ENCODE measurements at regions not wholly inside any gene's neighbourhood (a gene's known extent, or its start where the extent isn't known, plus 50 kb on each side); places are given as distances from the start of the nearest gene placed in this dataset.
A peak's percentile ranks its signal among the peaks of the same experiment; 100 is the strongest.

GRCh38 chr4:153062652-153063168, 126.6 kb downstream of the FHDC1 start:
- H3K4me3 ChIP-seq (ENCODE audit: low read depth, low read length): no peak overlapping the region
- no peaks in the 10 kb centered on the region for H3K36me3 ChIP-seq (ENCODE audit: control insufficient read depth, insufficient read depth, low read length)
- H3K9me3 ChIP-seq (ENCODE audit: control insufficient read depth, insufficient read depth, low read length): no peaks in the 10 kb centered on the region
- H3K4me1 ChIP-seq (ENCODE audit: control insufficient read depth, insufficient read depth, low read length): peaks cover 13% of the 10 kb centered on the region; the same call in 1 of the 2 replicates
- H3K27ac ChIP-seq (ENCODE audit: low read depth, low read length): no peak overlapping the region
- no peaks in the 10 kb centered on the region for H3K27me3 ChIP-seq (ENCODE audit: control insufficient read depth, insufficient read depth, low read length)
- no peak overlapping the region for H3K9ac ChIP-seq (ENCODE audit: low read depth, low read length)

- Histone ChIP-seq H3K9me3 (ENCODE audit: control insufficient read depth, insufficient read depth, low read length) (no peaks in the 10 kb centered on the region), H3K9ac (ENCODE audit: low read depth, low read length) (no peak overlapping the region), H3K36me3 (ENCODE audit: control insufficient read depth, insufficient read depth, low read length) (no peaks in the 10 kb centered on the region), H3K27me3 (ENCODE audit: control insufficient read depth, insufficient read depth, low read length) (no peaks in the 10 kb centered on the region), H3K4me3 (ENCODE audit: low read depth, low read length) (no peak overlapping the region), H3K4me1 (ENCODE audit: control insufficient read depth, insufficient read depth, low read length) (peaks cover 13% of the 10 kb centered on the region; the same call in 1 of the 2 replicates), H3K27ac (ENCODE audit: low read depth, low read length) (no peak overlapping the region)
These were observed 127.4 kb downstream of the FHDC1 start for GRCh38 chr4:153063490-153063889.

GRCh38 chr4:153064571-153064970, 128.4 kb downstream of the FHDC1 start:
- no peak overlapping the region for H3K27ac ChIP-seq (ENCODE audit: low read depth, low read length)
- no peak overlapping the region for H3K4me3 ChIP-seq (ENCODE audit: low read depth, low read length)
- H3K9me3 ChIP-seq (ENCODE audit: control insufficient read depth, insufficient read depth, low read length): no peaks in the 10 kb centered on the region
- H3K9ac ChIP-seq (ENCODE audit: low read depth, low read length): no peak overlapping the region
- H3K4me1 ChIP-seq (ENCODE audit: control insufficient read depth, insufficient read depth, low read length): peaks cover 13% of the 10 kb centered on the region; the same call in 1 of the 2 replicates
- no peaks in the 10 kb centered on the region for H3K27me3 ChIP-seq (ENCODE audit: control insufficient read depth, insufficient read depth, low read length)
- H3K36me3 ChIP-seq (ENCODE audit: control insufficient read depth, insufficient read depth, low read length): no peaks in the 10 kb centered on the region

GRCh38 chr4:153065276-153065675, 129.2 kb downstream of the FHDC1 start:
- H3K4me3 ChIP-seq (ENCODE audit: low read depth, low read length): no peak overlapping the region
- no peak overlapping the region for H3K27ac ChIP-seq (ENCODE audit: low read depth, low read length)
- H3K4me1 ChIP-seq (ENCODE audit: control insufficient read depth, insufficient read depth, low read length): peaks cover 13% of the 10 kb centered on the region; the same call in 1 of the 2 replicates
- H3K27me3 ChIP-seq (ENCODE audit: control insufficient read depth, insufficient read depth, low read length): no peaks in the 10 kb centered on the region
- no peak overlapping the region for H3K9ac ChIP-seq (ENCODE audit: low read depth, low read length)
- no peaks in the 10 kb centered on the region for H3K9me3 ChIP-seq (ENCODE audit: control insufficient read depth, insufficient read depth, low read length)
- H3K36me3 ChIP-seq (ENCODE audit: control insufficient read depth, insufficient read depth, low read length): no peaks in the 10 kb centered on the region

GRCh38 chr4:153067376-153067775, 131.3 kb downstream of the FHDC1 start:
- Histone ChIP-seq H3K9me3 (ENCODE audit: control insufficient read depth, insufficient read depth, low read length) (no peaks in the 10 kb centered on the region), H3K27ac (ENCODE audit: low read depth, low read length) (peak overlapping the region; percentile 58), H3K4me1 (ENCODE audit: control insufficient read depth, insufficient read depth, low read length) (peaks cover 18% of the 10 kb centered on the region), H3K4me3 (ENCODE audit: low read depth, low read length) (no peak overlapping the region), H3K36me3 (ENCODE audit: control insufficient read depth, insufficient read depth, low read length) (no peaks in the 10 kb centered on the region), H3K27me3 (ENCODE audit: control insufficient read depth, insufficient read depth, low read length) (no peaks in the 10 kb centered on the region), H3K9ac (ENCODE audit: low read depth, low read length) (no peak overlapping the region)

- H3K27ac ChIP-seq (ENCODE audit: low read depth, low read length): no peak overlapping the region
- no peaks in the 10 kb centered on the region for H3K27me3 ChIP-seq (ENCODE audit: control insufficient read depth, insufficient read depth, low read length)
- H3K36me3 ChIP-seq (ENCODE audit: control insufficient read depth, insufficient read depth, low read length): no peaks in the 10 kb centered on the region
These were observed 132.6 kb downstream of the FHDC1 start for GRCh38 chr4:153068751-153069150.

GRCh38 chr4:153071958-153072598, 132.2 kb upstream of the TRIM2 start:
- H3K36me3 ChIP-seq (ENCODE audit: control insufficient read depth, insufficient read depth, low read length): no peaks in the 10 kb centered on the region
- no peaks in the 10 kb centered on the region for H3K27me3 ChIP-seq (ENCODE audit: control insufficient read depth, insufficient read depth, low read length)
- no peak overlapping the region for H3K4me3 ChIP-seq (ENCODE audit: low read depth, low read length)
- no peaks in the 10 kb centered on the region for H3K9me3 ChIP-seq (ENCODE audit: control insufficient read depth, insufficient read depth, low read length)
- H3K27ac ChIP-seq (ENCODE audit: low read depth, low read length): no peak overlapping the region
- H3K4me1 ChIP-seq (ENCODE audit: control insufficient read depth, insufficient read depth, low read length): peaks cover 18% of the 10 kb centered on the region
- H3K9ac ChIP-seq (ENCODE audit: low read depth, low read length): no peak overlapping the region

More at GRCh38 chr4:153068751-153069150, 132.6 kb downstream of the FHDC1 start:
- no peak overlapping the region for H3K9ac ChIP-seq (ENCODE audit: low read depth, low read length)
- no peak overlapping the region for H3K4me3 ChIP-seq (ENCODE audit: low read depth, low read length)
- no peaks in the 10 kb centered on the region for H3K9me3 ChIP-seq (ENCODE audit: control insufficient read depth, insufficient read depth, low read length)
- peaks cover 26% of the 10 kb centered on the region for H3K4me1 ChIP-seq (ENCODE audit: control insufficient read depth, insufficient read depth, low read length)

- H3K27ac ChIP-seq (ENCODE audit: low read depth, low read length): no peak overlapping the region
- no peaks in the 10 kb centered on the region for H3K27me3 ChIP-seq (ENCODE audit: control insufficient read depth, insufficient read depth, low read length)
- no peak overlapping the region for H3K4me3 ChIP-seq (ENCODE audit: low read depth, low read length)
- no peaks in the 10 kb centered on the region for H3K9me3 ChIP-seq (ENCODE audit: control insufficient read depth, insufficient read depth, low read length)
- H3K9ac ChIP-seq (ENCODE audit: low read depth, low read length): no peak overlapping the region
- H3K36me3 ChIP-seq (ENCODE audit: control insufficient read depth, insufficient read depth, low read length): no peaks in the 10 kb centered on the region
- peaks cover 12% of the 10 kb centered on the region for H3K4me1 ChIP-seq (ENCODE audit: control insufficient read depth, insufficient read depth, low read length)
These were observed 131.6 kb upstream of the TRIM2 start for GRCh38 chr4:153072661-153073060.

GRCh38 chr4:153074486-153074885, 129.8 kb upstream of the TRIM2 start:
- Histone ChIP-seq H3K27me3 (ENCODE audit: control insufficient read depth, insufficient read depth, low read length) (no peaks in the 10 kb centered on the region), H3K27ac (ENCODE audit: low read depth, low read length) (no peak overlapping the region), H3K9ac (ENCODE audit: low read depth, low read length) (no peak overlapping the region), H3K4me3 (ENCODE audit: low read depth, low read length) (no peak overlapping the region), H3K9me3 (ENCODE audit: control insufficient read depth, insufficient read depth, low read length) (no peaks in the 10 kb centered on the region), H3K36me3 (ENCODE audit: control insufficient read depth, insufficient read depth, low read length) (no peaks in the 10 kb centered on the region), H3K4me1 (ENCODE audit: control insufficient read depth, insufficient read depth, low read length) (peaks cover 12% of the 10 kb centered on the region)

GRCh38 chr4:153074936-153075630, 129.2 kb upstream of the TRIM2 start:
- Histone ChIP-seq H3K27me3 (ENCODE audit: control insufficient read depth, insufficient read depth, low read length) (no peaks in the 10 kb centered on the region), H3K27ac (ENCODE audit: low read depth, low read length) (no peak overlapping the region), H3K4me1 (ENCODE audit: control insufficient read depth, insufficient read depth, low read length) (peaks cover 12% of the 10 kb centered on the region), H3K36me3 (ENCODE audit: control insufficient read depth, insufficient read depth, low read length) (no peaks in the 10 kb centered on the region), H3K9ac (ENCODE audit: low read depth, low read length) (no peak overlapping the region), H3K9me3 (ENCODE audit: control insufficient read depth, insufficient read depth, low read length) (no peaks in the 10 kb centered on the region), H3K4me3 (ENCODE audit: low read depth, low read length) (no peak overlapping the region)

- Histone ChIP-seq H3K36me3 (ENCODE audit: control insufficient read depth, insufficient read depth, low read length) (no peaks in the 10 kb centered on the region), H3K27me3 (ENCODE audit: control insufficient read depth, insufficient read depth, low read length) (no peaks in the 10 kb centered on the region), H3K9ac (ENCODE audit: low read depth, low read length) (no peak overlapping the region), H3K27ac (ENCODE audit: low read depth, low read length) (no peak overlapping the region), H3K4me3 (ENCODE audit: low read depth, low read length) (no peak overlapping the region), H3K9me3 (ENCODE audit: control insufficient read depth, insufficient read depth, low read length) (no peaks in the 10 kb centered on the region), H3K4me1 (ENCODE audit: control insufficient read depth, insufficient read depth, low read length) (peaks cover 12% of the 10 kb centered on the region)
These were observed 128.3 kb upstream of the TRIM2 start for GRCh38 chr4:153075836-153076518.

All from HUES48 (cell line).